Femur (tissue), 1 donor: ENCODE measurements at regions not wholly inside any gene's neighbourhood (a gene's known extent, or its start where the extent isn't known, plus 50 kb on each side); places are given as distances from the start of the nearest gene placed in this dataset.

ENCODE experiments used
- DNase-seq: peaks from one replicate; pipeline ENCODE4 v3.0.0-alpha.2; 2017

DNA sequence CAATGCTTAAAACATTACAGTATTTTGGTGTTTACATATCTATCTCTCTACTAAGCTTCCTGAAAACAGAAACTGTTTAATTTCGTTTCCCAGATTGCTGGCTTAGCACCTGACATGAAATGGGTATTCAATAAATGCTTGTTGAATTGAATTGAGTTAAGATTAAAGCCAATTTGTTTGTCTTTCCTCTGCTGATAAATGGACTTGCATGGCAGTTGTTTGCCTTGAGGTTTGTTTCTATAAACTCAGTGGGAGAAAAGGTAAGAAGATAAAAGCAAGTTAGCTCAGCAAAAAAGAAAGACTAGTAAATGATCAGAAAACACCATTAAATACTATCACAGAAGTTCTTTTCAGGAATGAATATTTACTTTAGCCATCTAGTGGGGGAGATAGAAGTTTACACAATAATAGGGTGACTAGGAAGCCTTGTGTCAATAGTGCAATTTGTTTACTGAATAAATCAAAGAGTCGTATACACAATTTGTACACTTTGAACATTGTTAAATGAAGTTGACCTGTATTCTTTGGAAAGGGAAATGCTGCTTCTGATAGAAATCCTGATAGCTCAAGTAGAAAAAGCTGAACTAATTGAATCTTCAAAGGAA lies 754.5 kb upstream of the FAM98A start:
- DNase-seq, result no peak

- no peak for DNase-seq
Observed at GRCh38 chr2:34349527-34349926, 750.4 kb upstream of the FAM98A start.

DNA sequence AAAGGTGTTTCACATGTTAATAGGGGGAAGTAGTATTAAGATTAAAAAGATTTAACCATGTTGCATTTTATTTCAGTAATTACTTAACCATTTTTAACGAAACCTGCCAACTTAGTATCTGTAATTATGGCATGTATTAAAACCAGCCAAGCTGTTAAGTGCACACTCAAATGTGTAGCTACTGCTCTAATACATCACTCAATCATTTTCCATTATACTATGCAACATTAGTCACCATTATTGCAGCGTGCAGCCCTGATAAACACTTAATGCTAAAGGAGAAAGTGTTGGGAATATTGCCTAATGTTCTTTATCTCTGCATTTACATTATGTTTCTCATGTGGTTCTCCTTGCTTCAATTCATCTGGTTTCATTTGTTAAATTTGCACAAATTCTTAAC lies 745.9 kb upstream of the FAM98A start:
- DNase-seq, result no peak

DNA sequence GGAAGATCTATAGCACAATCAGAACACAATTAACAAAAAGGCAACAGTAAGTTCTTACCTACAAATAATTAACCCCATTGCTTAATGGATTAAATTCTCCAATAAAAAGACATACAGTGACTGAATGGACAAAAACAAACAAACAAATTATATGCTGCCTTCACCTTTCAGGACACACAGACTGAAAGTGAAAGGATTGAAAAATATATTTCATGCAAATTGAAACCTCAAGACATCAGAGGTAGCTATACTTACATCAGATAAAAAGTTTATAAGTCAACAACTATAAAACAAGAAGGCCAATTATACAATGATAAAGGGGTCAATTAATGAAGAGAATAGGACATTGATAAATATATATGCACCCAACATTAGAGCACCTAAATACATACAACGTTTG lies 741.2 kb upstream of the FAM98A start:
- DNase-seq, result no peak

- no peak for DNase-seq
Observed at GRCh38 chr2:34337735-34338134, 738.6 kb upstream of the FAM98A start.

DNA sequence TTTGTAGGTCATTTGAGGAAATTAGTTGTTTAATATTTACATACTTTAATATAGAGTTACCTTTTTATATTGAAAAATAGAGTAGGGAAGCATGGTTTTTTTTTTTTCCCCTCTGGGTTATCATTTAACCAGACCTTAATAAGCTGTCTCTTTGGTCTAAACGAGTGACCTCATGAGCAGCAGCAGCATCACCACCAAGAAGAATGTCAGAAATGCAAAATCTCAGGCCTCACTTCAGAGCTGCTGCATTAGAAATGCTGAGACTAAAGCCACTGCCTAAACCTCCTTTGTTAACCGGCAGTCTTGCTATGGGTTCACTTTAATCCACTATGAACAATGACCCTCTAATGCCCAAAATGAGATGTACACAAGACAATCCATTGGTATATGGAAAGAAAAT lies 733.7 kb upstream of the FAM98A start:
- DNase-seq, result no peak

DNA sequence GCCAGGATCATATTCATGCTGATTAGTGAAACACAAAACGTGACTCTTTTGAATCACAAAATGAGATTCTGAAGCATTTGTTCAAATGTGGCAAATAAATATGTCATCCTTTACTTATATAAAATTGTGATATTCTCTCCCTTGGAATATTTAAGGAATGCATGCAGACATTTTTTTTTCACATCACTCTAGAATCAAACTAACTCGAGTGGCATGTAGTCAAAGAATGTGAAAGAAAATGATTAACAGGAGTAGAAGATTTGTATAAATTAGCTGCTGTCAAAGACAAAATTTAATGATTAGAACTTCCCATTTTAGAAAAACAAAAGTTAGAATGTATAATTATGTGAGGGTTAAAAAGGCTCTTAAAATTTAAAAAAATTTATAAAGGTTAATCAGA lies 721.0 kb upstream of the FAM98A start:
- no peak for DNase-seq

DNA sequence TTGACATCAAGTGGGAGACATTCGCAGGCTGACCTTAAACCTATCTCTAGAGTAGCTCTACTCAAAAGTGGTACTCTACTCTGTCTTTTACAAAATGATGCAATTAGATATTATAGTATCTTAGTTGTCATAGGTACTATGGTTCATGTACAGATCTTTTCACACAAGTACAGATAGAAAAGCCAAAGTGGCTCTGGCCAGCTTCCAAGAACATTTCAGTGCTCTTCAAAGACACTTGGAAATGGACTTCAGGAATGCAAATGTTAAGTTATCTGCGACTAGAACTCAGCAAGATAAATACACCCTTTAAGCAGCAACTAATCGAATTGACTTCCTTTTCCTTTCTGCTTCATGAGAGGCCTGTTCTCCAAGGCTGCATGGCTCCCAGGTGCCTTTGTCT lies 718.7 kb upstream of the FAM98A start:
- DNase-seq, result no peak

GRCh38 chr2:34316788-34317187 lies 717.7 kb upstream of the FAM98A start:
- no peak for DNase-seq

DNA sequence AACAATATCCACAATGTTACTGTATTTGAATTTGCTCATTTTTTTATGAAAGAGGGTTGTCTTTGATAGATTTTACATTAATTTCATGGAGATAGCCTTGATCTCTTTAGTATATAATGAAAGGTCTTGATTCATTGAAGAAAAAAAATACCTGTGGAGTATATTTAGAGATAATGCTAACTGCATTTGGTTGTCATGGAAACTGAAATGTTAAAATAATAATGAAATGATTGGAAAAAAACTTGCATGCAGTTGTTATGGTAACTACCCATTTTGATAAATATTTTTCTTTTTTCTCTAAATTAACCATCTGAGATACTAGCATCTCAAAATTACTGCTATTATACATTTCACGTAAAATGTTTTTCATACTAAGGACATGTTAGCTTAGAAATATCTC lies 712.7 kb upstream of the FAM98A start:
- no peak for DNase-seq

GRCh38 chr2:34308140-34308539 lies 709.0 kb upstream of the FAM98A start:
- no peak for DNase-seq

DNA sequence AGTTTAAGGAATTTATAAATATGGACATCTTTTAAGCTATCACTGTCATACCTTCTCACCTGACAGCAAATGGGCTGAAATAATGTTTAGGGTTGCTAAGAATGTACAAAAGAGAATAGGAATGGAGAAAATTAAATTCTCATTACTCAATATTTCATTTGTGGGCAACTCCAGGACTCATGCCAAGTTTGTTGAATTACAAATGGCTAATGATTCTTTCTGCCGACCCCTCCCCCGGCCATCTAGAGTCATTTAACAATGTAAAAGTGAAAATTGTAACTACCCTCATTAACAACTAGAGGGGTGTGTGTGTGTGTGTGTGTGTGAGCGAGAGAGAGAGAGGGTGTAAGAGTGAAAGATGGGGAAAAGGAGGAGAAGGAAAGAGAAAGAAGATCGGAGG lies 708.5 kb upstream of the FAM98A start:
- no peak for DNase-seq

GRCh38 chr2:34306745-34307144 lies 707.6 kb upstream of the FAM98A start:
- DNase-seq, result no peak

DNA sequence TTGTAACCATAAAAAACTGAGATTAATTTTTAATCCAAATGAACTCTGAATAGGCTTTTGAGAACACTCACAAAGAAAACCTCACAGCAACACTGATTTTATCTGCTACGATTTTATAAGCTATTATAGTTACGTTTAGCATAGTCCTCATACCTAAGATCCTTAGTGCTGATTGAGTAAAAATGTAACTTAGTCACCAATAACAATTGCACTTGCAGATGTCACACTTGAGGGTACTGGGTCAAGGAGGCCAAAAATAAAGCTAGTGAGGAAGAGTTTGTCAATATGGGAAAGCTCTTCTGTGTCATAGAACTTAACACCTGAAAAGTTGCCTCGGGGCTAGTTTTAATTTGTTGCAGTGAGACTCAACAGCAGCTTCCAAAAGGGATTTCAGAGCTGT lies 706.5 kb upstream of the FAM98A start:
- no peak for DNase-seq

DNA sequence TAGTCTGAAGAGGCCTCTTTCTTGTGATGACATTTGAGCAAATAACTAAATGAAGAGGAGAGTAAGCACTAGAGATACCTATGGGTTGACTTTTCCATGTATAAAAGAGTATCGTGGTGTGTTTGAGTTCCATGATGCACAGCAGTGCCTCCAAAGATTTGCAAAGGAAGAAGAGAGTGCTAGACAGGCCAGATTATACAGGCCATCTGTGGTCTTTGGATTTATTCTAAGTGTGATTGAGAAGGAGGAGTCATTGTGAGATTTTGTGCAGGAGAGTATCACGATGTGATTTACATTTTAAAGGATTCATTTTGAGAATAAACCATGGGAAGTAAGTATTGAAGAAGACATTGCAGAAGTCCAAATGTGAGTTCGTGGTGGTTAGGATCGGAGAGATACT lies 695.9 kb upstream of the FAM98A start:
- DNase-seq, result no peak

DNA sequence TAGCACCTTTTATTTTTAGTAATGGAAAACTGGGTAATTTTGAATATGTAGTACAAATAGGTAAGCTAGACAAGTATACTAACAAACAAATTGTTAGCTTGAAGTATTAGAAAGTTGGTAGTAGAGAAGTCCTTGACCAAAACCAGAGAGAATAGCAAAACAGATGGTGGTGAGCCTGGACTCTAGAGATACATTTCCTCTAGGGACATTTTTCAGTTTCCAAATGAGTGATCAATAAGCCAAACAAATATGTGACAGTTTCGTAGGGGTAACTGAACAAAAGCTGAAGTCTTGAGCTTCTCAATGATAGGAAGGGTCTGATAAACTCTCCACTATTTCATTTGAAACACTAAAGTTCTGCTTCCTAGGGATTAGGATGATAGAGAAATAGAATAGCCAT lies 692.0 kb upstream of the FAM98A start:
- no peak for DNase-seq

DNA sequence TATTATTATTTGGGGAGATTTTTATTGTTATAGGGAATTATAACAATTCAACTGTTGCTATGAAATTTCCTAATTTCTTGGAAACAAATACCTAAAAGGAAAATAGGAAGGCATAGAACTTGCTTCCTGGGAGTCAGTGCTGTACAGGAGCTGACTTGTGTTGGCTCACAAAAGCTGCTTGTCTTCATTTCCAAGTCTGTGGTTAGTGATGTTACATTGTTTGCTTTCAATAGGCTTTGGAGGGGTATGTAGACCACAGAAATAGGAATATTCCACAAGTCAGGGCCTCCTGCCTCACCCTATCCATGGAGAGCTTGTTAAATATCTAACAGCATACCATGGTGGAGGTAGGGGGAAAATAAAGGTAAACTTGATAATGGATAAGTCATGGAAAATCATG lies 688.9 kb upstream of the FAM98A start:
- no peak for DNase-seq

- DNase-seq, result no peak
Observed at GRCh38 chr2:34280606-34281005, 681.5 kb upstream of the FAM98A start.

- no peak for DNase-seq
Observed at GRCh38 chr2:34266908-34267697, 668.0 kb upstream of the FAM98A start.

DNA sequence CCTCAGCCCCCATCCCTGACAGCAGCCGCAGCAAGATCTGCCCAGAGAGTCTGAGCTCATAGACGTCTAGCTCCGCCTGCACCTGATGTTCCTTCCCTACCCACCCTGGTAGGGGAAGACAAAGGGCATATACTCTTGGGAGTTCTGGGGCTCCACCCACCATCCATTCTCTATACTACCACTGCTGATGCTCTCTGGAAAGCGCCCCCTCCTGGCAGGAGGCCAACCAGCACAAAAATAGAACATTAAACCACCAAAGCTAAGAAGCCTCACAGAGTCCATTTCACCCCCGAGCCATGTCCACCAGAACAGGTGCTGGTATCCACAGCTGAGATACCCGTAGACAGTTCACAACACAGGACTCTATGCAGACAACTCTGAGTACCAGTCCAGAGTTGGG lies 662.6 kb upstream of the FAM98A start:
- no peak for DNase-seq

DNA sequence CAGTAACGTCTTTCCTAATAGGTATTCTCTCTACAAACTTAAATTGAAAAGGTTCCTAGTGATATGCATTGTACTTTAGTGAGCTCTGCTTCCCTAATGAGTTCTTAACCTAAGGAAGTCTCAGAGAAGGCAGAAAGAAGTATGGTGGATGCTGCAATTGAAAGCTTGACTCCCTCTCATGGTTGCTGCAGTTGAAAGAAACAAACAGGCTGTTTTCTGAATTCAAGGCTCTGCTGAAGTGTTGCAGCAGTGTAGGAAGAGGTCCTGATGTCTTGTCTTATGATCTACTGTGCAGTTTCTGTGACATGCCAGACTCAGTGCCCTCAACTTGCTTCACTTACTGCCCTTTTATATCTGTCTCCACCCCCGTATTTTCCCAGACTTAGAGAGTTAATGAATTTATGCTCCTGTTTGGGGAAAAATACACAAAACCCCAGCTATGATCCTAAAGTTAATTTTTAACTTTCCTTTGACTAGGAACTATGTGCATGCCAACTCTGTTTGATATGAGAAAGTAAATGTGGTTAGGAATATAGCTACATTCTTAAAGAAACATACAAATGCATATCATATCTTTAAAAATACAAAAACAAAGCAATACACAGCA lies 655.3 kb upstream of the FAM98A start:
- DNase-seq, result no peak

GRCh38 chr2:34252111-34252510 lies 653.0 kb upstream of the FAM98A start:
- DNase-seq, result no peak

DNA sequence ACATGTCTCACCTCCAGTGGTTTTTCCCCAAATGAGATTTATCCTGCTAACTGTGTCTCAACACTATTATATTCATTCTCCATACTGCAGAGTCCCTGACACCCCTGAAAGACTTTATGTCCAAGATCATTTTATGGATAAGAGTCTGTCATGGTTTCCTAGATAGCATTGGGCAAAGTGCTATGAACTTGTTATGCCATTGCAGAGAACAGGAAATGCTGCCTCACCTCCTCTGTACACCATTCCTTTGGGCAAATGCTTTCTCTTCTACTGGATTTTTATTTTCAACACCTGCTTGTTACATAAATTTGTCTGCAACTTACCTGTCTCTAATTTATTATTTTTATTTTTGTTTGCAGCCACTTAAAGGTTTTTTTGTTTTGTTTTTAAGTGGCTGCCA lies 652.5 kb upstream of the FAM98A start:
- DNase-seq, result no peak

- DNase-seq, result no peak
Observed at GRCh38 chr2:34244195-34244594, 645.1 kb upstream of the FAM98A start.

- no peak for DNase-seq
Observed at GRCh38 chr2:34242763-34243123, 643.6 kb upstream of the FAM98A start.
